AG04449 (cell line): ENCODE measurements at regions not wholly inside any gene's neighbourhood (a gene's known extent, or its start where the extent isn't known, plus 50 kb on each side); places are given as distances from the start of the nearest gene placed in this dataset.

ENCODE experiments used
- CTCF ChIA-PET: fragments of 350-600 bp; formaldehyde crosslinking; extraction: SDS; loops from one replicate; lab custom pipeline; 2021; ENCODE audit warnings: antibody characterized with exemption; lab: Yijun Ruan, JAX
- POLR2A ChIA-PET: fragments of 400-600, 350-600 bp; formaldehyde crosslinking; extraction: SDS; loops from one replicate; lab custom pipeline; 2020; ENCODE audit warnings: antibody characterized with exemption, inconsistent platforms; lab: Yijun Ruan, JAX
- DNase-seq: peaks from one replicate; pipeline ENCODE4 v3.0.0-alpha.2; 2010; ENCODE audit warnings: low read depth, low spot score
- H3K4me3 ChIP-seq: 2 replicates; pipeline ENCODE4 v1.5.1; 2011; ENCODE audit warnings: low read depth, mild to moderate bottlenecking, control low read depth, low read length
- TF ChIP-seq, protein P1 (sequence below): IDR thresholded peaks from one replicate; pipeline ENCODE4 v1.5.1; 2011; ENCODE audit warnings: mild to moderate bottlenecking, moderate library complexity, low read length, control low read depth, inconsistent platforms; ENCODE audit not compliant: insufficient read depth; ENCODE audit errors: missing control alignments

DNA sequence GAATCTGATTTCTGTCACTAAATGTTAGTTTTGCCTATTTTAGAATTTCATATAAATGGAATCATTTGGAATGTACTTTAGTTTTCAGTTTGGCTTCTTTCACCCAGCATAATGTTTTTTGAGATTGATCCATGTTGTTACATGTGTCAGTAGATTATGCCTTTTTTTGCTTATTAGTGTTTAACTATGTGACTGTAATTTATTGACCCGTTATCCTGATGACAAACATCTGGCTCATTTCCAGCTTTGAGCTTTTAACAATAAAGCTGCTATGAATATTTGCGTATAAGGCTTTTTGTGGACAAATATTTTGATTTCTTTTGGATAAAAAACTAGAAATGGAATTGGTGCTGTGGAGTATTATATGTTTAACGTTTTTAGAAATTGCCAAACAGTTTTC is 254.5 kb upstream of the CFAP20DC start:
- POLR2A ChIA-PET = no interaction called here
- TF ChIP-seq, protein P1, sequence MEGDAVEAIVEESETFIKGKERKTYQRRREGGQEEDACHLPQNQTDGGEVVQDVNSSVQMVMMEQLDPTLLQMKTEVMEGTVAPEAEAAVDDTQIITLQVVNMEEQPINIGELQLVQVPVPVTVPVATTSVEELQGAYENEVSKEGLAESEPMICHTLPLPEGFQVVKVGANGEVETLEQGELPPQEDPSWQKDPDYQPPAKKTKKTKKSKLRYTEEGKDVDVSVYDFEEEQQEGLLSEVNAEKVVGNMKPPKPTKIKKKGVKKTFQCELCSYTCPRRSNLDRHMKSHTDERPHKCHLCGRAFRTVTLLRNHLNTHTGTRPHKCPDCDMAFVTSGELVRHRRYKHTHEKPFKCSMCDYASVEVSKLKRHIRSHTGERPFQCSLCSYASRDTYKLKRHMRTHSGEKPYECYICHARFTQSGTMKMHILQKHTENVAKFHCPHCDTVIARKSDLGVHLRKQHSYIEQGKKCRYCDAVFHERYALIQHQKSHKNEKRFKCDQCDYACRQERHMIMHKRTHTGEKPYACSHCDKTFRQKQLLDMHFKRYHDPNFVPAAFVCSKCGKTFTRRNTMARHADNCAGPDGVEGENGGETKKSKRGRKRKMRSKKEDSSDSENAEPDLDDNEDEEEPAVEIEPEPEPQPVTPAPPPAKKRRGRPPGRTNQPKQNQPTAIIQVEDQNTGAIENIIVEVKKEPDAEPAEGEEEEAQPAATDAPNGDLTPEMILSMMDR = no peak
- CTCF ChIA-PET = interaction anchor here (1.0 to 2.2 kb wide), 3 partner anchors 9 to 16 kb away, joined by 3 to 7 read pairs (median 6); no protein-coding TSS in a partner anchor
- DNase-seq = no peak
- no peak overlapping the region for H3K4me3 ChIP-seq

DNA sequence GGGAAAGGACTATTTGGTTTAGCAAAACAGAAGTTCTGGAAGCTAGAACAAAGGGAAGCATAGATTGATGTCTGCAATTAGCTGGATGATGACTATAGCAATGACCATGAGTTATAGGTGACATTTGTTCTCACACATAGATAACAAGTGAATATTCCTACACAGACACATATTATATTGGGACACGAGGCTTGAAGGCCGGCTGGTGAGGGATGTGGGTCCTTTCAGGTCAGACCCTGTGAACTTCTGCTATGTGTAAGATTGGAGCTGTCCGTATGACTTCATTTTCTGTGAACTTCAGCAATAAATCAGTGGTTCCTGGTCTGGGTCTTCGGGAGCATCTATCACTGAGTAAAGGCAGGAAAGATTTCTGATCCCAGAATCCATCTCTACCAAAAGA is 253.6 kb upstream of the CFAP20DC start:
- TF ChIP-seq, protein P1 = no peak
- ChIA-PET CTCF (interaction anchor here (1.0 to 2.2 kb wide), 3 partner anchors 9 to 15 kb away, joined by 3 to 7 read pairs (median 6); no protein-coding TSS in a partner anchor), POLR2A (interaction anchor here (0.9 kb wide), 1 partner anchor 17 kb away, joined by 3 read pairs; no protein-coding TSS in a partner anchor)

GRCh38 chr3:59302442-59302841 is 252.6 kb upstream of the CFAP20DC start:
- no peak for DNase-seq
- H3K4me3 ChIP-seq = no peak overlapping the region
- POLR2A ChIA-PET = no interaction called here
- TF ChIP-seq, protein P1 = no peak
- CTCF ChIA-PET = interaction anchor here (0.6 to 2.2 kb wide), 4 partner anchors 8 to 308 kb away, joined by 3 to 6 read pairs (median 4); no protein-coding TSS in a partner anchor

More for the DNA sequence above, 253.6 kb upstream of the CFAP20DC start:
- DNase-seq = no peak
- H3K4me3 ChIP-seq = no peak overlapping the region

DNA sequence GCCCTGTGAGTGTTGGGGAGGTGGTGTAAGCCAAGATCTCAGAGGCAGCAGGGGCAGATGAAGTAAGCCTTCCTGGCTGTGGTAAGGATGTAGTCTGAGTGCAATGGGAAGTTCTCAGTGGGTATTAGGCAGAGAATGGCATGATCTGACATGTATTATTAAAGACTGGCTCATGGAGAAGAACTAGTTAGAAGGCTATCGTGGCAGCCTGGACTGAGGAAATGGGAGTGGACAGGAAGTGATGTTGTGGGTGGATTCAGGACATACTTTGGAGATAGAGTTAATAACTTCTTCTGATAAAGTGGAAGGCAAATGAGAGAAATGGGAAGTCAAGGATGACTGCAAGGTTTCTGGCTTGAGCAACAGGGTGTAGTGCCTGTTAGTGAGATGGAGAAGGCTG is 250.9 kb upstream of the CFAP20DC start:
- POLR2A ChIA-PET = no interaction called here
- DNase-seq = no peak
- CTCF ChIA-PET = no interaction called here
- TF ChIP-seq, protein P1 = no peak
- no peak overlapping the region for H3K4me3 ChIP-seq

GRCh38 chr3:59299561-59299960 is 249.7 kb upstream of the CFAP20DC start:
- DNase-seq = no peak
- H3K4me3 ChIP-seq = no peak overlapping the region
- POLR2A ChIA-PET = no interaction called here
- CTCF ChIA-PET = no interaction called here
- TF ChIP-seq, protein P1 = no peak

DNA sequence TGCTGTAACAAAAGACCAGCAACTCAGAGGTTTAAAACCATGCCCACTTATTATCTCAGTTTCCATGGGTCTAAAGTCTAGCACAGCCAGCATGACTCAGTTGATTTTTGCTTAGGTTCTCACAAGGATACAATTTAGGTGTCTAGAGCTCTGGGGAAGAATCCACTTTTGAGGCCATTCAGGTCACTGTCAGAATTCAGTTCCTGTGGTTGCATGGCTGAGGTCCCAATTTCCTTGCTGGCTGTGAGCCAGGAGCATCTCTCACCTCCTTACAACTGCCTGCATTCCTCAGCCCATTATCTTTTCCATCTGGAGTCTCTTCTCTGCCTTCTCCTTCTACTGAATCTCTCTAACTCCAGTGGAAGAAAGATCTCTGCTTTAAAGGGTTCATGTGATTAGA is 240.5 kb upstream of the CFAP20DC start:
- ChIA-PET CTCF (no interaction called here), POLR2A (no interaction called here)
- DNase-seq = no peak
- TF ChIP-seq, protein P1 = no peak
- no peak overlapping the region for H3K4me3 ChIP-seq
